KG1 (cell line): ENCODE measurements at regions not wholly inside any gene's neighbourhood (a gene's known extent, or its start where the extent isn't known, plus 50 kb on each side); places are given as distances from the start of the nearest gene placed in this dataset.
"Not testable (repeated sequence)": the region's sequence is repeated elsewhere in the genome, so short reads cannot be mapped to it uniquely, and the experiment has no call there.

Experiments used
- DNase-seq: peaks from one replicate; lab custom pipeline; 2025; lab: John Stamatoyannopoulos, UW

DNA sequence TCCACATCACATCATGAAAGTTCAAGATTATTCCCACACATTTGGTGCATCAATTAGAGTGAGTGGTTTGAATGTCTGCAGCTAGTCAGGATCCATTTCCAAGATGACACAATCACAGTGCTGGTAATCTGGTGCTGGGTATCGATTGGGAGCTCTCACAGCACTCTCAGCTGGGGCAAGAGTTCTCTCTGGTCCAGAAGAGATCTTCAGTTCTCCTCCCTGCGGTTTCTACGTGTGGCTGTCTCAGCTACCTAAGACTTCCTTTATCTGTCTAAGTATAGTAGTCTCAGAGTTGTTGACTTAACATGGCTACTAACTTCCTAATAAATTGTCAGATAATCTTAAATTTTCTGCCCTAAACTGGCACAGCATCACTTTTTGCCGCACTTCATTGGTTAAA, 358.0 kb upstream of the BRINP3 start:
- DNase-seq, result no peak

DNA sequence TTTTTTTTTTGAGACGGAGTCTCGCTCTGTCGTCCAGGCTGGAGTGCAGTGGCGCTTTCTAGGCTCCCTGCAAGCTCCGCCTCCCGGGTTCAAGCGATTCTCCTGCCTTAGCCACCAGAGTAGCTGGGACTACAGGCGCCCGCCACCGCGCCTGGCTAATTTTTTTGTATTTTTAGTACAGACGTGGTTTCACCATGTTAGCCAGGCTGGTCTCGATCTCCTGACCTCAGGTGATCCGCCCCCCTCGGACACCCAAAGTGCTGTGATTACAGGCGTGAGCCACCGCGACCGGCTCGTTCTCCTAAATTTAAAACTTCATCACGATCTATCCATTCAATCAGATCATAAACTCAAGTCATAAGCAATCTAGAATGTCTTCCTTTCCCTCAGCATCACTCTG, 359.5 kb upstream of the BRINP3 start:
- not testable (repeated sequence) for DNase-seq

DNA sequence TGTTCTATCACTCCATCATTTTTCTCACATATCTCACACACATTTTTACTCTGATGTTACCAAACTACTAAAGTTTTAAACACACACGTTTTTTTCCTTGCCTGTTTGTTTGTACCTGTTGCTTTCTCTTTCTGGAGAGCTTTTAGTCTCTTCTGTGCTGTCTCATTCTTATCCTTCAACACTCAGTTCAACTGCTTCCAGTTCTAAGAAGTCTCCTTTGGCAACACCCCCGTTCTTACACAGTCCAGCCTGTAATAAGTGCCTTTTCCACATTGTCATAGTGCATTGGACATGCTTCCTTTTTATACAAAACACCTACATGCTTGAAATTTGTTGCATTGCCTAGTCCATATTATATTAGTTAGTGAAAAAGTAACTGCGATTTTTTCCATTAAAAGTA, 360.2 kb upstream of the BRINP3 start:
- DNase-seq, result no peak

- no peak for DNase-seq
Measured at GRCh38 chr1:190847166-190847565, 369.5 kb upstream of the BRINP3 start.

DNA sequence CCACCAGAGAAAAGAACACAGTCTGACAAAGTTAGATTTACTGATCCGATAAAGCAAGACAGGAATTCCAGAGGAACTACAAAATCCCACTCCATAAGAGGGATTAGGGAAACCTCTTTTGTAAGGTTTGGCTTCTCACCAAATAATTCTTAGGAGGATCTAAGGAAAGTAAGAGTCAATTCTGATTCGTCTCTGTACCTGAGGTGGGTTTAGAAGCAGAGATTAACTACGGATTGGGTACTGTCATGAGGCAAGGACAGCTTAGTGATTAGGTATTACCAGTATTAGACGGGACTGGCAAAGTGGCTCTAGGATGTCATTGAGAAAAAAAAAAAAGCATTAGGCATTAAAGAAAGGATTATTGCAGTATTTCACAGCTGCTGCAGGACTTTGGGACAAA, 371.7 kb upstream of the BRINP3 start:
- no peak for DNase-seq

- no peak for DNase-seq
Measured at GRCh38 chr1:190852611-190853010, 374.9 kb upstream of the BRINP3 start.

GRCh38 chr1:190858140-190858539, 380.5 kb upstream of the BRINP3 start:
- DNase-seq, result no peak

GRCh38 chr1:190864013-190864641, 386.5 kb upstream of the BRINP3 start:
- DNase-seq, result no peak

DNA sequence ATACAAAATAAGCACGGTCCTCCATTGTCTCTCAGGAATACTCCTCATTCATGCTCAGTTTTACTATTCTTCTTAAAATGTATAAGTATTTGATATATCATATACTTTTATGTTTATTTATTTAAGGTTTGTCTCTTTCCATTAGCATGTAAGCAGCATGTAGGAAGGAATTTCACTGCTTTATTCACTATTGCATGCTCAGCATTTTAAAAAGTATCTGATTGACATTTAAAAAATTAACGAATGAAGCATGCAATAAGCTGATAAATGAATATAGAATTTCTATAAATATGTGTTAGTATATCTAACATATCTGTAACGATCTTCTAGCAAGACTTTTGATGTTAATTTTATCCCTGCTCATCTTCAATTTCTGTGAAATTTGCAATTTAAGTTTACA, 402.7 kb upstream of the BRINP3 start:
- DNase-seq, result no peak

- no peak for DNase-seq
Measured at GRCh38 chr1:190881064-190881463, 403.4 kb upstream of the BRINP3 start.

DNA sequence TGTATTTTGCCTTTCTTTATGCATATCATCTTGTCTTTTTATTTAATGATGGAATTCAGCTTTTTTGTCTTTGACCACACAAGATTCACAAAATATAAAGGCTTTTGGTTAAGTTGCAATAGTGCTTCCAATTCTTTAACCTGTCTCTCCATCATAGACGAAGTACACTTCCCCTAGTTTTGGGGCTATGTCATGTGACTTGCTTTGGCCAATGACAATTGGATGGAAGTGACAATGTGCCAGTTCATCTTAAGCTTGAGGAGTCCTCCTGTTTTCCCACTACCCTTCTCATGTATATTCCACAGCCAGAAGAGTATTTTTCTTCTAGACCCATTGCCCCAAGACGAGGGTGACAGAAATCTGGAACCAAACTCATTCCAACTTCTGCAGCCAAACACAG, 419.6 kb upstream of the BRINP3 start:
- DNase-seq, result no peak

DNA sequence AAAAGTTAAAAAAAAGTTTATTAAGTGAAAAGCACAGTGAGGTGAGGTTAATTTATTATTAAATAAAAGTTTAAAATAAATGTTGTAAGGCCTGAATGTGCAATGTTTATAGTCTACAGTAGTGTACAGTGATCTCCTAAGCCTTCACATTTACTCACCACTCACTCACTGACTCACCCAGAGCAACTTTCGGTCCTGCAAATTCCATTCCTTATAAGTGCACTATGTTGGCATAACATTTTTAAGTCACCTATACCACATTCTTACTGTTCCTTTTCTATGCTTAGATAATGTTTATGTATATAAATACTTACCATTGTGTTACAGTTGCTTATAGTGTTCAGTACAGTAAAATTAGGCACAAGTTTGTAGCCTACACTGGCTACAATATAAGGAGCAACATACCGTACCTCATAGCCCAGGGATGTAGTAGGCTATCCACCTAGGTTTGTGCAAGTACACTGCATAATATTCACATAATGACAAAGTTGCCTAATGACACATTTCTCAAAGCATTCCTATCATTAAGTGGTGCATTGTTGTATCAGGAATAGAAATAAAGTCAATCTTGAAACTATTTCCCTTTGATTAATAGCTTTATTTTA, 426.5 kb upstream of the BRINP3 start:
- no peak for DNase-seq

DNA sequence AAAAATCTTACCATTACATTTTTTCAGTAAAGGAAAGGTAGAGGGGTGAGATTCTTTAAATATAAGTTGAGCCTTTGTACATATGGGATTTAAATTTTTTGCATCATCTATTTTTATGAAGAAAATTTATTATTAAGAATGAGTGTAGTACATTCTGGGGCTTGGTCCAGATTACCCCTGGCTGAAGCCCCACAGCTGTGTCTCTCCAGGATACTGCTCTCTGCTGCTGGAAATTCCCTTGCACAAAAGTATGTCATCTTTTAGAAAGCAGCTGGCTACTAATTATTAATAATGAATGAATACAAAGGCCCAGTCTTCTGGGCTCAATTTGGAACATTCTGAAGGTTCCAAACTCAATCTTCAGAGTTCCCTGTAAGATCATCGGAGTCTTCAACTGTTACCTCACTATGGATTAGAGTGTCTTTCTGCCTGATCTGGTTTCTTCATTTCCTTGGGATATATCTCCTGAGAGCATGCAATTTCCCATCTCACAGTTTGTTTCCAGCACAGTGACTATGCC, 428.6 kb upstream of the BRINP3 start:
- no peak for DNase-seq

DNA sequence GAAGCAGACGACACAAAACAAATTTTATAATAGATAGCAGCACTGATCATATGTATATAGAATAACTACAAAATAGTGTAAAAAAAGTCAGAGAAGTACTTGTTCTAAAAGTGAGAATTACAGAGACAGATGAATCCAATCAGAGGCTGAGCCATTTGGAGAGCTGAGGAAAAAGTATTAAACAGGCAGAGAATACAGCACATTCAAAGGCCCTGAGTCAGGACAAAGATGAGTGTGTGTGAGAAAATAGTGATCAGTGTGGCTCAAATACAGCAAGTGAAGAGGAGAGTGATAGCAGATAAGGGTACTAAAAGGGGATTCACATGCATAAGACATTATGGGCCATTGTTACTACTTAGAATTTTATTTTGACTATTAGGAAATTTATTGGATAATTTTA, 430.6 kb upstream of the BRINP3 start:
- no peak for DNase-seq

DNA sequence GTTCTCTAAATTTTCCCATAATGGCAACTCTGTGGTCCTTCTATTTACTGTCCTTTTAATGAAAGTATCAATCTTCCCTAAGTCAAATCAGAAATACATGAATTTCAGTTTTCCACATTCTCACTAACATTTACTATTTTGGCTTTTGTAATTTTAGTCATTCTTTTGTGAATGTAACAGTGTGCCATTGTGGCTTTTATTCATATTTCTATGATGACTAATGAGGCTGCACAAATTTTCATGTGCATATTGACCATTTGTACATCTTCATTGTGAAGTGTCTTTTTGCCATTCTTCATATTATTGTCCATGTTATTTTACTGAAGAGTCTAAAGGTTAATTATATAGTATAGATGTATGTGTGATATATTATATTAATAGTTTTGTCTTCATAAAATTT, 431.0 kb upstream of the BRINP3 start:
- DNase-seq, result no peak

GRCh38 chr1:190935925-190936324, 458.3 kb upstream of the BRINP3 start:
- no peak for DNase-seq

DNA sequence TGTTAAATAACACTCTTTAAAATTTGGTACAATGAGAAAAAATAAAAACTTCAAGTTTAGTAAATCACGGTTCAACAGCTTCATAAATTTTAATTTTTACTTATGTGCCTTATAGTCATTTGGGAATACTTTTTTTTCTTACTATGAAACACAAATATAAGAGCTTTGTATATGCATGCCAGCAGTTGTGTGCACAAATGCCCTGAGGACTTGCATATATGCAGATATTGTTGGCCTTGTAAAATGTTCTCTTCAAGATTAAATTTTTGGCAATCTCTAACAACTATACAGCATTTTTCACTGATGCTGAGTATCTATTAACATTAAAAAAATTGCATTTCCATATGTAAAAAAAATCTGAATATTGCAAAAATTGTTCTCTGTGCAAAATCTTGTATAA, 458.7 kb upstream of the BRINP3 start:
- DNase-seq, result no peak

GRCh38 chr1:190940951-190941350, 463.3 kb upstream of the BRINP3 start:
- no peak for DNase-seq

GRCh38 chr1:190942475-190942874, 464.8 kb upstream of the BRINP3 start:
- no peak for DNase-seq

DNA sequence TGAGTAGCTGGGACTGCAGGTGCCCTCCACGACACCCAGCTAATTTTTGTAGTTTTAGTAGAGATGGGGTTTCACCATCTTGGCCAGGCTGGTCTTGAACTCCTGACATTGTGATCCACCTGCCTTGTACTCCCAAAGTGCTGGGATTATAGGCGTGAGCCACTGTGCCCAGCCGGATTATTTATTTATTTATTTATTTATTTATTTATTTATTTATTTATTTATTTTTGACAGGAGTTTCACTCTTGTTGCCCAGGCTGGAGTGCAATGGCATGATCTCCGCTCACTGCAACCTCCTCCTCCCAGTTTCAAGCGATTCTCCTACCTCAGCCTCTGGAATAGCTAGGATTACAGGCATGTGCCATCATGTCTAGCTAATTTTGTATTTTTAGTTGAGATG, 466.1 kb upstream of the BRINP3 start:
- DNase-seq, result not testable (repeated sequence)

DNA sequence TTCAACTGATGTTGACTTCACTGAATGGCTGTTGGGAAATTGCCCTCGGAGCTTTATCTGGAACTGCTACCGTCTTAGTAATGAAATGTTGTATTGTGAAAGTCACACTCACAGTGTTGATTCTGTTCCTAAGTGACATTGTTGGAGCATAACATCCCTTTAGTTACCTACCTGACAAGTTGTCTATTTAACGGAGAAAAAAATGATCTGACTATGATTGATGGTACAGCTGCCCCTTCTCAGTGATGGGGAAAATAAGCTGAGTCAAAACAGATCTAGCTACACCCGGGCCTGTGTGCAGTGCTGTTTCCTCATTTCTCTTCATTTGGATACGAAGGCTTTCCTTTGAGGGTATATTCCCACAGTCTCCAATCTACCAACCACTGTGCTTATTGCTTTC, 472.3 kb upstream of the BRINP3 start:
- no peak for DNase-seq

DNA sequence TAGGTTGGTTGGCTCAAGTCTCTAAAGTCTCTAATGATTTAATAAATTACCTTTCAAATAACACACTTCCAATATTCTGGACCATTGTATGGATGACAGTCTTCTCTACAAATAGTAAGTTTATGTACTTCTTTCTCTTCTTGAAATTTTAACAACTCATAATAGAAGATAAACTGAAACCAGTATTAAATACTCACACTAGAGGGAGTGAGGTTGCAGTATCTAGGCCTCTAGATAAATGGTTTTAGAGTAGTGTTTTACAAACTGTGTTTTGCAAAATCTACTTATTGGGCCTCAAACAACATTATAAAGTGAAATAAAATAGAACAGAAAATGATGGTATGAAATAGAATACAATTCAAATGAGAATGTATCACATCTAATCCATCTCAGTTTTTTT, 479.9 kb upstream of the BRINP3 start:
- no peak for DNase-seq

- DNase-seq, result no peak
Measured at GRCh38 chr1:190963321-190963720, 485.7 kb upstream of the BRINP3 start.

GRCh38 chr1:190975827-190976226, 498.2 kb upstream of the BRINP3 start:
- no peak for DNase-seq
